GM12874 (cell line): ENCODE measurements at regions not wholly inside any gene's neighbourhood (a gene's known extent, or its start where the extent isn't known, plus 50 kb on each side); places are given as distances from the start of the nearest gene placed in this dataset.

Experiments used
- CTCF ChIP-seq: IDR thresholded peaks from 2 replicates; pipeline ENCODE4 v1.5.1; 2011; ENCODE audit warnings: low read depth, mild to moderate bottlenecking, control low read depth, low read length, moderate library complexity; ENCODE audit not compliant: insufficient read depth

DNA sequence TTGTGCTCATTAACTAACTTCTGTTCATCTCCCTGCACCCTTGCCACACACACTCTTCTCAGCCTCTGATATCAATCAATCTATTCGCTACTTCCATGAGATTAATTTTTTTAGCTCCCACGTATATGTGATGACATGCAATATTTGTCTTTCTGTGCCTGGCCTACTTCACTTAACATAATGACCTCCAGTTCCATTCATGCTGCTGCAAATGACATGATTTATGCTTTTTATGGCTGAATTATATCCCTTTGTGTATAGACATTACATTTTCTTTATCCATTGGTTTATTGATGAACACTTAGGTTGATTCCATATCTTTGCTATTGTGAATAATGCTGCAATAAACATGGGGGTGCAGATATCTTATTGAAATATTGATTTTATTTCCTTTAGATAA lies 50.8 kb upstream of the SPTLC3 start:
- TF ChIP-seq CTCF, result no peak
